Gastroesophageal sphincter (tissue), 3 donors: ENCODE measurements at regions not wholly inside any gene's neighbourhood (a gene's known extent, or its start where the extent isn't known, plus 50 kb on each side); places are given as distances from the start of the nearest gene placed in this dataset.

Source experiments
- CTCF ChIP-seq, 4 experiments: fragments of 200-600 bp in 2 of 4; fragments of 450-650 bp in 2 of 4; sonication (generic) in 1 of 4; IDR thresholded peaks; one replicate each; pipeline ENCODE4 v1.5.1; 2017 to 2019; ENCODE audit warnings: antibody characterized with exemption in 4 of 4, mild to moderate bottlenecking in 2 of 4, moderate library complexity in 2 of 4
- EP300 ChIP-seq: sonication (generic); formaldehyde crosslinking; IDR thresholded peaks from one replicate; pipeline ENCODE4 v1.6.1; 2017; ENCODE audit warnings: antibody characterized with exemption, mild to moderate bottlenecking
- POLR2A ChIP-seq, 2 donors: fragments of 450-650 bp; IDR thresholded peaks; one replicate each; pipeline ENCODE4 v1.6.1; 2017; ENCODE audit warnings: antibody characterized with exemption in 2 of 2, mild to moderate bottlenecking in 2 of 2, moderate library complexity in 1 of 2
- POLR2AphosphoS5 ChIP-seq: sonication (generic); formaldehyde crosslinking; IDR thresholded peaks from one replicate; pipeline ENCODE4 v1.6.1; 2017; ENCODE audit warnings: antibody characterized with exemption

DNA sequence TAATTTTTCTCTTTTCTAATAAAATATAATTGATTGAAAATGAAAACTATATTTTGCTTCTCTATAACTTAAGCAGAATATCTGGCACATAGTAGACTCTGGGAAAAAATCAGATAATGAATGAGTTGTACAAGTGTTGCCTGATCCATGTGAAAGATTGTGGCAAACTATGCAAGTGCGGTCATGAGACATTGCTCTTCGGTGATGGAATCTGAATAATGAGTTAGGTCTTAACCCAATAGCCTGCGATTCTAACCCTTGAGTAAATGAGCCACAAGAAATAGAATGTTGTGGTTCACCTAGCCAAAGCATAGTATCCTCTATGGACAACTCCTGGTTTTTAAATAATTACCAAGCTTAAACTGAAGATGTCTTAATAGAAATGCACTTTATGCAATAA, 333.7 kb upstream of the LUZP2 start:
- TF ChIP-seq EP300 (no peak), CTCF (IDR thresholded peaks at IDR 0.05) (no peak), POLR2A (IDR thresholded peaks at IDR 0.05) (no peak), POLR2AphosphoS5 (no peak)
